HuH-7 (cell line): ENCODE measurements at regions not wholly inside any gene's neighbourhood (a gene's known extent, or its start where the extent isn't known, plus 50 kb on each side); places are given as distances from the start of the nearest gene placed in this dataset.

Experiments
- DNase-seq: peaks from one replicate; pipeline ENCODE4 v3.0.0; 2011; ENCODE audit warnings: low spot score

DNA sequence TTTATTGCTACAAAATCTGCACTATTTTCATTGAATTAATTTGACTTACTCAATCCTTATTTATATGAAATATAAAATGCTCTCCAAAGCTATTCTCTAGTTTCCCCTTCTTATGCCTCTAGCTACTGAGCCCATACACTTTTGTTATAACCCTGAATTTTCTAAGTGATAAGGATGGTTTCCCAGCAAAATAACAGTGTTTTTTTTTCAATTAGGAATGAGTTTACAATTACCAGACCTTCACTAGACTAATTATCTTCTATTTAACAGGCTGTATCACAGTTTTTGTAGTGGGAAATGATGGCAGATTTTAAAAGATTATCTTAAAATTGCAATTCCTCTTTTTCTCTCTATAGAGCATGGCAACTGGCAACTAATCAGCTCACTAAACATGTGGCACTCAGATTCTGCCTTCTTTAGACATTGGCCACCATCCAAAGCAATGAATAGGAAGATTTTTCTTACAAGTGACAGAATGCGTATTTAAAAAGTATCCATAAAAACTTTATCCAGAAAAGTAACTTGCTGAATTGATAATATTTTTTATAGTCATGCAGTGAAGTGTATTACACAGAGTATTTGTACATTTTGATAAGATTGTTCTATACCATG is 585.7 kb upstream of the ZNF608 start:
- no peak for DNase-seq

DNA sequence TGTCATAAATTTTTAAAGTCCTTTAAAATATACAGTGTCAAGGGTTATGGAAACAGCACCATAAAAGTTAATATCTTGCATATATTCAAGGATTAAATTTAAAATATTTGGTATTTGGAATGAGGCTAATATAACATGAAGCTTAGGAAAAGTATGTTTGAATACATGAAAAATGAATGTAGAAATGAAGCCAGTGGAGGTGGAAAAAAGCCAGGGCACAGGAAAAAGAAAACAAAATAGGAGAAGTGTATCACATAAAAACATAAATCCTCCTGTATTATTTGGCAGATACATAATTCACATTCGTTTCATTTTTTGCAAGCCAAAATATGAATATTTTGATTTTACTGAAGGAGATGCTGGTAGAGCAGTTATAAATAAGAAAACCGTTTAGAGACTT is 587.0 kb upstream of the ZNF608 start:
- no peak for DNase-seq

GRCh38 chr5:125336401-125336800 is 590.0 kb upstream of the ZNF608 start:
- DNase-seq, result no peak

GRCh38 chr5:125337294-125337693 is 590.9 kb upstream of the ZNF608 start:
- DNase-seq, result no peak

DNA sequence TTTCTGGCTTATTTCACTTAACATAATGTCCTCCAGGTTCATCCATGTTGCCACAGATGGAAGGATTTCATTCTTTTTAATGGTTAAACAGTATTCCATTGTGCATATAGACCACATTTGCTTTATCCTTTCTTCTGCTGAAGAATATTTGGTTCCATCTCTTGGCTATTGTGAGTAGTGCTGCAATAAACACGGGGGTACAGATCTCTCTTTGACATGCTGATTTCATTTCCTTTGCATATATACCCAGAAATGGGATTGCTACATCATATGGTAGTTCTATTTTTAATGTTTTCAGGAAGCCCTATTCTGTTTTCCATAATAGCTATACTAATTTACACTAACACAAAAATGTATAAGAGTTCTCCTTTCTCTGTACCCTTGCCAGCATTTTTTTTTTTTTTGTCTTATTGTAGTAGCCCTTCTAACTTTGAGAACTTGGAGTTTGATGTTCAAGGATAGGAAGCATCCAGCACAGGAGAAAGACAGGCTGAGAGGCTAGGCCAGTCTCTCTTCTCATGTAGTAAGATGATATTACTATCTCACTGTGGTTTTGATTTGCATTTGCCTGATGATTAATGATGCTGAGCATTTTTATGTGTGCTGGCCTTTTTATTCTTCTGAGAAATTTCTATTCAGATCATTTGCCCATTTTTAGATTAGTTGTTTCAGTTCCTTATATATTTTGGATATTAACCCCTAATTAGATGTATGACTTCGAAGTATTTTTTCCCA is 592.2 kb upstream of the ZNF608 start:
- DNase-seq, result no peak

GRCh38 chr5:125341436-125341835 is 595.0 kb upstream of the ZNF608 start:
- DNase-seq, result no peak

DNA sequence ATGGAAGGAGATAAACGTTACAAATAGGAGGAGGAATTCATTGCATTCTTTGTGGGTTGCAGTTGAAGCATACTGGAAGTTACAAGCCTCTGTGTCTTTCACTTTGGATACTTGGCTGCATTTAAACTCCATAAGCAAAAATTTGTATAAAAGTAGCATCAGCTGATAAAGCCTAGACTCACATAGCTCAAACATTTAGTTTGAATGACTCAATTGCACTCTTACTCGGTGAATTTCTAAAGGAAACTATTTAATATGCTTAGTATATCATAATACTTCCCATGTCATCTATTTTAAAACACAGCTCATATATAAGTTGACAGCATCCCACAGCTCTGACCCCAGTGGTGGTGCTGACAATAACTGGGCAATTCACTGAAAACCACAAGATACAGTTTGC is 596.6 kb upstream of the ZNF608 start:
- DNase-seq, result no peak

GRCh38 chr5:125346316-125346715 is 599.9 kb upstream of the ZNF608 start:
- no peak for DNase-seq

- DNase-seq, result peak; percentile 24
These were observed 601.8 kb upstream of the ZNF608 start for GRCh38 chr5:125348221-125348692.

- no peak for DNase-seq
These were observed 602.7 kb upstream of the ZNF608 start for GRCh38 chr5:125348936-125349831.

DNA sequence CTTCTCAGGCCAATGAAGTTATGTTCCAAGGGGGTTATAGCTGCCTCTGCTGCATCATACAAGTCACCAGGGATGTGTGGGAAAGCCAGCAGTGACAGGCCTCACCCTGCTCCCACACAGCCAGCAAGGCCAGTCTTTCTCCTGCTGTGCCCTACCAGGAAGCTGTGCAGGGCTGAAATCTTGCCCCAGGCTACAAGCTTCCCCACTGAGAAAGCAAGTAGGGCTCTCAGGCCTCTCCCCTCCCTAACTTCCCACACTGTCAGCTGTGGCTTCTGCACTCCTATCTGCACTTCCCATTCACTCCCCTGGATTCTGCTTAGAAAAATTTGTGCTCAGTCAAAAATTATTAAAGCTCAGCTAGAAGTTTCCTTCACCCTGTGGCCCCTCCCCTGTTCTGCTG is 611.2 kb upstream of the ZNF608 start:
- DNase-seq, result no peak

GRCh38 chr5:125365747-125366146 is 619.3 kb upstream of the ZNF608 start:
- DNase-seq, result no peak

- DNase-seq, result no peak
These were observed 621.3 kb upstream of the ZNF608 start for GRCh38 chr5:125367702-125368101.

- DNase-seq, result no peak
These were observed 624.2 kb upstream of the ZNF608 start for GRCh38 chr5:125370461-125371205.

DNA sequence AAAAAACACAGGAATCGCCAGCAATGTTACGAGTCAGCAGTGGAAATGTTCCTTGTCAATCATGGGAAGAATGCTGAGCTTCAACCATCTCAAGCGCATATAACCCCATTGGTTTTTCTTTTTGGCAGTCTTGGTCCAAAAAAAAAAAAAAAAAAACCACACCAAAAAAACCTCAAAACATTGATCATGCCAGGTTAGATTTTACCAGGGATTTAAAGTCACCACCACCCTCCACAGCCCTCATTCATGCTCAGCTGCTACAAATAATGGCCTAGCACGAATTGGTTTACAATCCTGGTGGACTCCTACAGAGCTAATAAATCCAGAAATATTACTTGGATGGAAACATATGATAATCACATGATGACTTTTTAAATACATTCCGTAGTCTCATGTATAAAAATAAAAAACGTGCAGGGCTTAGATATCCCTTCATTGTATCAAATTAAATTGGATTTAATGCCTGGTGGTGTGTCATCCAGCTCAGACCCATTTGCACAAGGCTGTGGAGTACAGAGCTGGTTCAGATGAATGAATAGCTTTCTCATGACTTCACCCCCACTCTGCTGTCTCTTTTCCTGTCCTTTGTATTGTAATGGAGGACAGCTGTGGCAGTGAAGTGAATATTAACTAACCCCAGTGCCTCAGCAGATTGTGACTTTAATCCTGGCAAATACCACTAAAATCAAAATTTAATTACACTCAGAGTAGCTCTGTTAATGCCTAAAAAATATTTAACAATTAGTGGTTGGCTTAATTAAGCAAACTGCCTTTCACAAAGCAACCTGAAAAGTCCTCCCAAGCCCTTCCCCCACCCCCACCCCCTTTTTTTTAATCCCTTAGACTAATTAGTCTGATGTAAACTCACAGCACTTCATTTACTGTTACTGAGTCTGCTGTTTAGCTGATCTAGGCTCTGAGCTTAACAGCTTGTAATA is 626.5 kb upstream of the ZNF608 start:
- DNase-seq, result no peak

- DNase-seq, result no peak
These were observed 628.7 kb upstream of the ZNF608 start for GRCh38 chr5:125375143-125375542.

DNA sequence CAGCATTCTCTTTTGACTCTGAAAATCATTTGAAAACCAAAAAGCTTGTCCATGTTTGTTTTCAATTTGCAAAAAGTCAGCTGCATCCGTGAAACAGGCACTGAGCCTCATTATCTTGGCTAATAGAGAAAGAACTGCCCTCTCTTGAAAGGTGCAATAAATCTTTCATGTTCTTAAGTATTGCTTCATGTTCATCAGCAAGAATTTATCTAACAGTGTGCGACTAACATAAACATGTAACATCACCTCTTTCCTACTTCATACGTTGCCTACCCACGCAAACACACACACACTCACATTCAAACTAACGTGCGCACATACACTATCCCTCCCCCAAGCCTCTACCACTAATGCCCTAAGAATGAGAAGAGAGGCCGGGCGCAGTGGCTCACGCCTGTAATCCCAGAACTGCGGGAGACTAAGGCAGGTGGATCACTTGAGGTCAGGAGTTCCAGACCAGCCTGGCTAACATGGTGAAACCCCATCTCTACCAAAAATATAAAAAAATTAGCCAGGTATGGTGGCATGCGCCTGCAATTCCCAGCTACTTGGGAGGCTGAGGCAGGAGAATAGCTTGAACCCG is 629.7 kb upstream of the ZNF608 start:
- no peak for DNase-seq

DNA sequence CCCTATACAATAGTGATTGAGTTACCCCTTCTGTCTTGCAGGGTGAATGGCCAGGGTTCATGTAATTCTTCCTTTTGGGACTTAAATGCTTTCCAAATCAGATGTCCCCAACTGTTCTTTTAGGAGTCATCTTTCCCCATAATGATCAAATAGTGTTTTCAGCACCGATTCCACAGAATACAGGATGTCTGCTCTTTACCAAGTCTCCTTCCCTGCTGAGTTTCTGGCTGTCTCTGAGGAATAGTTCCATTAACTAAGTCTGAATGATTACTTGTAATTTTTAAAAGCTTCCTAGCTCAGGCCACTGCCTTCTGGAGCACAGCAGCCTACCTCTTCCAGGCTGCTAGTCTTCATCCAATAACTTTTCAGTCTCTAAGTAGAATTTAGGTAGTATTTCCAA is 630.7 kb upstream of the ZNF608 start:
- DNase-seq, result no peak

DNA sequence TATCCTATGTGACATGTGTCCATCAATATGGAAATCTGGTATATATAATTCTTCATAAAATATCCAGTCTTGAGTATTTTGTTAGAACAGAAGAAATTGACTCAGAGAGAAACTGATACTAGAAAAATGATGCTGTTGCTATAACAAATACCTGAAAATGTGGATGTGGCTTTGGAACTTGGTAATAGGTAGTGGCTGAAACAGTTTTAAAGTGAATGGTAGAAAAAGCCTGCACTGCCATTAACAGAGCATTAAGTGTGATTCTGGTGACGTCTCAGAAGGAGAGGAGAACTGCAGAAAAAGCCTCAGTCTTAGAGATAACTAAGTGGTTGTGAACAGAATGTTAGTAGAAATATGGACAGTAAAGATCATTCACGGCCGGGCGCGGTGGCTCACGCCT is 634.9 kb upstream of the ZNF608 start:
- no peak for DNase-seq

DNA sequence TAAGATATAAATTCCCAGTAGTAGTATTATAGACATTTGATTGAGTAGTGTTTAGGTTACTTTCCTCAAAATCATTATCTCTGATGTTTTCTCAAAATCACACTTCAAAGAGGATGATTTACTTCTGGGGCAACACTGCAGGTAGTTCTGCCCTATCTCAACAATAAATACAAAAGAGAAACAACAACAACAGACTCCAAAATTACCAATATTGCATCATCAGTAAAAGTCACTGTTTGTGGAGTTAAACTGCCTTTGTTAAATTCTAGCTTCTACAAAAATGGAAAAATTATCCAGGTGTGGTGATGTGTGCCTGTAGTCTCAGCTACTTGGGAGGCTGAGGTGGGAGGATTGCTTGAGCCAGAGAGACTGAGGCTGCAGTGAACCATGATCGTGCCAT is 637.6 kb upstream of the ZNF608 start:
- DNase-seq, result no peak

GRCh38 chr5:125390326-125390725 is 643.9 kb upstream of the ZNF608 start:
- no peak for DNase-seq
